ENCODE measurements at regions not wholly inside any gene's neighbourhood (a gene's known extent, or its start where the extent isn't known, plus 50 kb on each side); places are given as distances from the start of the nearest gene placed in this dataset.

GRCh38 chr3:164526250-164526649, 552.0 kb downstream of the SI start:
- TF ChIP-seq CTCF (IDR thresholded peaks at IDR 0.05; ENCODE audit: poor library complexity), result no peak
- TF ChIP-seq EZH2 (IDR thresholded peaks at IDR 0.05; ENCODE audit: borderline replicate concordance), result no peak

Measured in hepatocyte (in vitro differentiated cells).